ENCODE measurements at regions not wholly inside any gene's neighbourhood (a gene's known extent, or its start where the extent isn't known, plus 50 kb on each side); places are given as distances from the start of the nearest gene placed in this dataset.

- 42 to 45% methylated on average over 2 to 4 of the region's 4 CpGs for WGBS, 2 donors (ENCODE audit: low coverage in 1 of 2)
- in situ Hi-C loops (cut with MboI; ENCODE audit: low pct_ligation_motif_present in 1 of 4, low pct_unique_long_range_greater_than_20kb in 1 of 4, low sequenced_read_pairs in 3 of 4) (no loop called here), intact Hi-C loops (cut with DNase I; ENCODE audit: low total_unique reads) (no loop called here)
- H3K4me1 ChIP-seq, result no peaks in the 10 kb centered on the region
- H3K36me3 ChIP-seq, result no peaks in the 10 kb centered on the region
- no peaks in the 10 kb centered on the region for H3K27me3 ChIP-seq
- no peaks in the 10 kb centered on the region for H3K9me3 ChIP-seq
- no peak for DNase-seq
- no peak overlapping the region for H3K4me3 ChIP-seq
- TF ChIP-seq POLR2AphosphoS5 (IDR thresholded peaks at IDR 0.05), result no peak
- TF ChIP-seq EP300 (IDR thresholded peaks at IDR 0.05; ENCODE audit: low read depth), result no peak
- no peak for TF ChIP-seq CTCF (IDR thresholded peaks at IDR 0.05)
- no peak for TF ChIP-seq POLR2A (IDR thresholded peaks at IDR 0.05)
- H3K27ac ChIP-seq, result no peak overlapping the region
Measured at GRCh38 chrX:16033331-16033730, 90.0 kb upstream of the GRPR start.

GRCh38 chrX:16028576-16028975 is 94.8 kb upstream of the GRPR start:
- no peak for DNase-seq
- intact Hi-C loops (cut with DNase I; ENCODE audit: low total_unique reads) (no loop called here), in situ Hi-C loops (cut with MboI; ENCODE audit: low pct_ligation_motif_present in 1 of 4, low pct_unique_long_range_greater_than_20kb in 1 of 4, low sequenced_read_pairs in 3 of 4) (no loop called here)
- no peak for TF ChIP-seq POLR2AphosphoS5 (IDR thresholded peaks at IDR 0.05)
- no peak for TF ChIP-seq EP300 (IDR thresholded peaks at IDR 0.05; ENCODE audit: low read depth)
- no peak for TF ChIP-seq CTCF (IDR thresholded peaks at IDR 0.05)
- no peak for TF ChIP-seq POLR2A (IDR thresholded peaks at IDR 0.05)
- H3K36me3 ChIP-seq, result no peaks in the 10 kb centered on the region
- H3K4me1 ChIP-seq, result no peaks in the 10 kb centered on the region
- no peak overlapping the region for H3K4me3 ChIP-seq
- H3K27ac ChIP-seq, result no peak overlapping the region
- 37 to 100% methylated on average over 1 of the region's 1 CpG for WGBS, 2 donors (ENCODE audit: low coverage in 1 of 2)
- H3K27me3 ChIP-seq, result no peaks in the 10 kb centered on the region
- no peaks in the 10 kb centered on the region for H3K9me3 ChIP-seq

GRCh38 chrX:16023790-16024734 is 99.3 kb upstream of the GRPR start:
- no peaks in the 10 kb centered on the region for H3K27me3 ChIP-seq
- intact Hi-C loops (cut with DNase I; ENCODE audit: low total_unique reads), result no loop called here
- in situ Hi-C loops (cut with MboI; ENCODE audit: low pct_ligation_motif_present in 1 of 4, low pct_unique_long_range_greater_than_20kb in 1 of 4, low sequenced_read_pairs in 3 of 4), result no loop called here
- H3K4me3 ChIP-seq, result no peak overlapping the region
- WGBS, 2 donors (ENCODE audit: low coverage in 1 of 2), result 36 to 55% methylated on average over 4 to 9 of the region's 9 CpGs
- no peaks in the 10 kb centered on the region for H3K4me1 ChIP-seq
- H3K36me3 ChIP-seq, result no peaks in the 10 kb centered on the region
- no peaks in the 10 kb centered on the region for H3K9me3 ChIP-seq
- no peak for DNase-seq
- no peak overlapping the region for H3K27ac ChIP-seq
- no peak for TF ChIP-seq POLR2AphosphoS5 (IDR thresholded peaks at IDR 0.05)
- no peak for TF ChIP-seq EP300 (IDR thresholded peaks at IDR 0.05; ENCODE audit: low read depth)
- no peak for TF ChIP-seq CTCF (IDR thresholded peaks at IDR 0.05)
- TF ChIP-seq POLR2A (IDR thresholded peaks at IDR 0.05), result no peak

- no peak for DNase-seq
- no peak overlapping the region for H3K4me3 ChIP-seq
- no peaks in the 10 kb centered on the region for H3K27me3 ChIP-seq
- intact Hi-C loops (cut with DNase I; ENCODE audit: low total_unique reads), result no loop called here
- H3K4me1 ChIP-seq, result no peaks in the 10 kb centered on the region
- H3K9me3 ChIP-seq, result no peaks in the 10 kb centered on the region
- in situ Hi-C loops (cut with MboI; ENCODE audit: low pct_ligation_motif_present in 1 of 4, low pct_unique_long_range_greater_than_20kb in 1 of 4, low sequenced_read_pairs in 3 of 4), result no loop called here
- no peak for TF ChIP-seq CTCF (IDR thresholded peaks at IDR 0.05)
- TF ChIP-seq POLR2AphosphoS5 (IDR thresholded peaks at IDR 0.05), result no peak
- no peak for TF ChIP-seq POLR2A (IDR thresholded peaks at IDR 0.05)
- TF ChIP-seq EP300 (IDR thresholded peaks at IDR 0.05; ENCODE audit: low read depth), result no peak
- H3K36me3 ChIP-seq, result no peaks in the 10 kb centered on the region
- WGBS, 2 donors (ENCODE audit: low coverage in 1 of 2), result 63 to 71% methylated on average over 1 of the region's 1 CpG
- H3K27ac ChIP-seq, result no peak overlapping the region
Measured at GRCh38 chrX:16022580-16023200, 100.7 kb upstream of the GRPR start.
